Memory B cell (primary cell): ENCODE measurements at regions not wholly inside any gene's neighbourhood (a gene's known extent, or its start where the extent isn't known, plus 50 kb on each side); places are given as distances from the start of the nearest gene placed in this dataset.
"Not testable (repeated sequence)": the region's sequence is repeated elsewhere in the genome, so short reads cannot be mapped to it uniquely, and the experiment has no call there.

Experiments used
- ATAC-seq: fragments of 150-1000 bp; cut with Tn5 transposase; 2 replicates; pipeline ENCODE4 v1.10.0; 2021; ENCODE audit warnings: low read depth, mild to moderate bottlenecking, moderate library complexity
- DNase-seq, 2 donors: peaks; one replicate each; pipeline ENCODE4 v3.0.0; 2022; ENCODE audit warnings: low spot score in 2 of 2
- H3K27ac Mint-ChIP-seq: one replicate; pipeline ENCODE4 v1.8.0; 2022; ENCODE audit warnings: mild to moderate bottlenecking, moderate library complexity, mixed read lengths
- H3K27me3 Mint-ChIP-seq: one replicate; pipeline ENCODE4 v1.8.0; 2022; ENCODE audit warnings: mixed read lengths
- H3K36me3 Mint-ChIP-seq: one replicate; pipeline ENCODE4 v1.8.0; 2022; ENCODE audit warnings: mild to moderate bottlenecking, mixed read lengths
- H3K4me1 Mint-ChIP-seq: one replicate; pipeline ENCODE4 v1.8.0; 2022; ENCODE audit warnings: mixed read lengths
- H3K4me3 Mint-ChIP-seq: one replicate; pipeline ENCODE4 v1.8.0; 2022; ENCODE audit warnings: mild to moderate bottlenecking, moderate library complexity, mixed read lengths
- H3K9me3 Mint-ChIP-seq: one replicate; pipeline ENCODE4 v1.8.0; 2022; ENCODE audit warnings: mixed read lengths

DNA sequence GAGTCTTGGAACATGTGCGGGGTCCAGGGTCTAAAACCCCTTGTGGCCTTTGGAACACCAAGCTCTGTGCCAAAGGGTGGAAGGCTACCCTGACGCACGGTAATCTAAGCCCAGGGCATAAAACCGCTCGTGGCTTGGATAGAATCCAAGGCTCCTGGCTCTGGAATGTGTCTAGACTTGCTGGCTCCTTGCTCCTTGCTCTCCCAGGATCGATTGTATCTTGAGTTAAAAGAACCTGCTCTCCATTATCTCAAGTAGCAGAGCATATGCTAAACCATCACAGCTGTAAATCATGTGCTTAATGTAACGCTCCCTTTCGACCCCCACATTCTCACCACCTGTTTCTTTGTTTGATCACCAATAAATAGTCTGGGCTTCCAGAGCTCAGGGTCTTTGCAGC, 50.3 kb downstream of the TLCD4 start:
- H3K4me3 Mint-ChIP-seq, H3K9me3 Mint-ChIP-seq, DNase-seq, H3K27me3 Mint-ChIP-seq, H3K27ac Mint-ChIP-seq, ATAC-seq, H3K4me1 Mint-ChIP-seq: not testable (repeated sequence)
- peaks cover 20% of the 10 kb centered on the region for H3K36me3 Mint-ChIP-seq

DNA sequence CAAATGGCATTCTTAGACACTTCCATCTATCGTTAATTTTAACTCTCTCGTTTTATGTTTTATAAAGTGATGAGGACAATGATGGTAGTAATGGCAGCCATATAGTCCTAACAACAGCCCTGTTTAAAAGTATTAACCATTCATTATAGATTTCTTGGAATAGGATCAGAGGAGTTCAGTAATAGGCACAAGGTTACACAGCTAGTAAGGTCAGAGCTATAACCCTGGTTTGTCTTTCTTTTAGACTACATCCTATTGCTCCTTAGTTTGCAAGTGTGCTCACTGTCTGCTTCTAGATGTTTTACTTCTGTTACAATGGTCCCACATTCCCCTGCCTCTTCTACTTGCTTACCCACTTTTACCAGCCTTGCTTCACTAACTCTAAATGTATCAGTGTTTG, 50.9 kb downstream of the TLCD4 start:
- DNase-seq, result no peak
- no peaks in the 10 kb centered on the region for H3K4me1 Mint-ChIP-seq
- H3K27ac Mint-ChIP-seq, result no peak overlapping the region
- H3K36me3 Mint-ChIP-seq, result peaks cover 18% of the 10 kb centered on the region
- H3K4me3 Mint-ChIP-seq, result no peak overlapping the region
- ATAC-seq, result no peak
- H3K9me3 Mint-ChIP-seq, result peaks cover 7% of the 10 kb centered on the region
- H3K27me3 Mint-ChIP-seq, result peaks cover 2% of the 10 kb centered on the region

DNA sequence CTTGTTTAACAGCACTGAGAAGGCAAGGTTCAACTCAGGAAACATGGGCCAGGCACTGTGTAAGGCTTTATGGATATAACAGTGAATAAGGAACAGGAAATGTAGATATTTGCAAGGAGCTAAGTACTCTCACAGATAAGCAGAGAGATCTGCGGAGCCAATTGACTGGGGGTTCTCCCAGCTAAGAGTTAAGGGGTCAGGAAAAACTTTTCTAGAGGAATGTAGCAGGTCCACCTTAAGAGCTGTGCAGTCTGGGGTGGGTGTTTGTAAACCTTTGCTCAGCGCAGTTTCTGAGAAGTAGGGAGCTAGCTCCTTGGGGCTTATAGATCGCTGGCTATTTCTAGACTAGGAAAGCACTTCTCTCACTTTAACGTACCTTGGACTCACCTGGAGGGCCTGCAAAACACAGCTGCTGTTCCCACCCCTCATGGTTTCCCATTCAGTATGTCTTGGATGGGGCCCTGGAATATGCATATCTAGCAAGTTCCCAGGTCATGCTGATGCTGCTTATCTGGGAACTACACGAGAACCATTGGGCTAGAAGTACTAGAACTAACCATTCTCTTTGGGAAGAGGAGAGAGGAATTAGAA, 51.7 kb downstream of the TLCD4 start:
- H3K4me3 Mint-ChIP-seq, result no peak overlapping the region
- no peaks in the 10 kb centered on the region for H3K4me1 Mint-ChIP-seq
- peaks cover 4% of the 10 kb centered on the region for H3K9me3 Mint-ChIP-seq
- peaks cover 15% of the 10 kb centered on the region for H3K36me3 Mint-ChIP-seq
- H3K27me3 Mint-ChIP-seq, result peaks cover 2% of the 10 kb centered on the region
- ATAC-seq (no peak), DNase-seq (no peak)
- H3K27ac Mint-ChIP-seq, result no peak overlapping the region

DNA sequence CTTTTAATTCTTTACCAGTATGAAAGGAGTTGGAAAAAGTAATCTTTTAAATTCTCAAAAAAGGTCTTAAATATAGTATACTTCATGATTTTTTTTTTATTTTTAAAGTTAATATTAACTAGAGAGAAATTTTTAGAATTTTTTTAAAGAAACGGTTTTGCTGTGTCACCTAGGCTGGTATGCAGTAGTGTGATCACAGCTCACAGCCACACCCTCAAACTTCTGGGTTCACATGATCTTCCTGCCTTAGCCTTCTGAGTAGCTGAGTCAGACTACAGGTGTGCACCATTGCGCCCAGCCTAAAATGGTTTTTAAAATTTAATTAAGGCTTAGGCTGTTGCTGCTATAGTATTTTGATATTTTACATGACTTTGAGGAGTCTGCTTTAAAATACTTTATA, 52.4 kb downstream of the TLCD4 start:
- H3K27ac Mint-ChIP-seq, result no peak overlapping the region
- H3K4me3 Mint-ChIP-seq, result no peak overlapping the region
- H3K9me3 Mint-ChIP-seq, result peaks cover 3% of the 10 kb centered on the region
- peaks cover 15% of the 10 kb centered on the region for H3K36me3 Mint-ChIP-seq
- H3K4me1 Mint-ChIP-seq, result no peaks in the 10 kb centered on the region
- H3K27me3 Mint-ChIP-seq, result peaks cover 2% of the 10 kb centered on the region
- DNase-seq (no peak), ATAC-seq (no peak)

DNA sequence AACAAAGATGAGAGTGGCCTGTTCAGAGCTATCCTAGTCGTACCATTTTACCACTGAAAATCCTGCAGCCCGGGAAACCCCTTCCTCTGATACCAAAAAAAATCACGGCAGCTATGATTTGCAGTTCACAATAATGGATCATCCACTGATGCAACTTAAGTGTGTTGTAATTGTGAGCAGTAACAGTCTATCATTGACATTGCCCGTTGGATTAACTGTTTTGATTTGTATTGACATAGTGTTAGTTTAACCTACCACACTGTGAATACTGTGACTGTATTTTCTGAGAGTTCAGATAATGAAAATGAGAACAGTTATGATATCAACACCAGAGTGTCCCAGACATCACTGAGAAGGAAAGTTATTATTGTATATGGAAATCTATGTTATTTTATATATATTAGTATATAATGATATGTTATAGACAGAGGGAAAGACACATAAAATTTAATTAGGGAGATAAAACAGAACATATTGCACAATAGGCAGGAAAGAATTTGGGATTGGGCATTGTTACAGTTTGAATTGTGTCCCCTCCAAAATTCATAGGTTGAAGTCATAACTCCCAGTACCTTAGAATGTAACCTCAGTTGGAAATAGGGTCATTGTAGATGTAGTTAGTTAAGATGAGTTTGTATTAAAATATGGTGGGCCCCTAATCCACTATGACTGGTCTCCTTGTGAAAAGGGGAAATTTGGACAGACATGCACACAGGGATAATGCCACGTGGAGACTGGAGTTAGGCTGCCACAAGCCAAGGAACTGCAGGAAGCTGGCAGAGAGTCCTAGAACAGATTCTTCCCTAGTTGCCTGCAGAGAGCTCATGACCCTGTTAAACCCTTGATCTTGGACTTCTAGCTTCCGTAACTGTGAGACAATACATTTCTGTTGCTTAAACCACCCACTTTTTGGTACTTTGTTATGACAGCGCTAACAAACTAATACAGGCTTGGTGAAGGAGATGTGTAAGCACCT, 54.4 kb downstream of the TLCD4 start:
- no peak overlapping the region for H3K27ac Mint-ChIP-seq
- H3K36me3 Mint-ChIP-seq, result peaks cover 18% of the 10 kb centered on the region
- no peaks in the 10 kb centered on the region for H3K4me1 Mint-ChIP-seq
- no peak for DNase-seq
- no peak overlapping the region for H3K4me3 Mint-ChIP-seq
- H3K9me3 Mint-ChIP-seq, result peaks cover 4% of the 10 kb centered on the region
- no peak for ATAC-seq
- H3K27me3 Mint-ChIP-seq, result no peaks in the 10 kb centered on the region

DNA sequence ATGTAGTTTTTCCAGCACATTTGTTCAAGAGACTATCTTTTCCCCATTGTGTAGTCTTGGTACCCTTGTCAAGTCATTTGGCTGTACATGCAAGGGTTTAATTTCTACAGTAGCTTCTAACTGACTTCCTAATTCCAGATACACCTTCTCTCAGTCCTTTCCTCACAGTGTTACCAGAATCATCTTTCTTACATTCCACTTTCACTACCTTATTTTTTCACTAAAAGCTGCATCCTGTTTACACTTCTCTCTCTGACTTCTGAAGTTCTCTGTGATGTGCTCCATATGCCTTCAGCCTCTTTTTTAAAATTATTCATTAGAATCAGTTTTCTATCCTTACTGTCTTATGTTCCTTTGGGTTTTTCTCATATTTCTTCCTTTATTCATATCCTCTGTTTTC, 57.1 kb upstream of the RWDD3 start:
- DNase-seq (peak in 1 of 2 donors; percentile 16), ATAC-seq (peak; percentile 99)
- Mint-ChIP-seq H3K9me3 (peaks cover 4% of the 10 kb centered on the region), H3K27me3 (no peaks in the 10 kb centered on the region), H3K4me3 (peak overlapping the region; percentile 19), H3K4me1 (peaks cover 8% of the 10 kb centered on the region), H3K36me3 (peaks cover 13% of the 10 kb centered on the region), H3K27ac (peak overlapping the region; percentile 53)

DNA sequence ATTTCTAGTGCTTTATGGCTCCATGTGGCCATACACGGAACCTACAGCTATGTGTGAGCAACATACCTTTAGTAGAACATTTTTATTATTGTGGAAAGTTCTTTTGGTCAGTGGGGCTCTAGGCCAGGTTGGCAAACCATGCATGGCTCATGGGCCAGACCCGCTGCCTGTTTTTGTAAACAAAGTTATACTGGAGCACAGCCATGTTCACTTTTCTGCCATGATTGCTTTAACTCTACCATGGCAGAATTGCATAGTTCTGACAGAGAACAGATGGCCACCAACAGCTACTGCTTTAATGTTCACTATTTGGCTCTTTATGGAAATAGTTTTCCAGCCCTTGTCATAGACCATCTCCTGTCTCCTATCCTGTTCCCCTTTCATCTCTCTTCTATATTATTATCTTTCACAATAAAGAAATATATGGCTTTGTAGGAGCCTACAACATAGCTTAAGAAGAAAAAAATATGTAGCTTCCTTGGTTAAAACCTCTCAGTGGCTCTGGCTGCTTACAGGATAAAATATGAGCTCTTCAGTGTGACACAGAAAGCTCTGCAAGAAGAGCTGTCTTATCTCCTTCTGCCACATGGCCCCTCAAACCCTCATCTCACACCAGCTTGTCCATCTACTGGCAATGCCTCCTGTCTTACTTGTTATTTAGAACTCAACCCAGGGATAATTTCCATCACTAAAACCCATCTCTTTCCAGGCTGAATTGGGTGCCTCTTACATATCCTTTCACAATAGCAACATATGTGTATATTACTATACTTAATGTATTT, 54.6 kb upstream of the RWDD3 start:
- ATAC-seq, result no peak
- no peak overlapping the region for H3K27ac Mint-ChIP-seq
- DNase-seq, result no peak

DNA sequence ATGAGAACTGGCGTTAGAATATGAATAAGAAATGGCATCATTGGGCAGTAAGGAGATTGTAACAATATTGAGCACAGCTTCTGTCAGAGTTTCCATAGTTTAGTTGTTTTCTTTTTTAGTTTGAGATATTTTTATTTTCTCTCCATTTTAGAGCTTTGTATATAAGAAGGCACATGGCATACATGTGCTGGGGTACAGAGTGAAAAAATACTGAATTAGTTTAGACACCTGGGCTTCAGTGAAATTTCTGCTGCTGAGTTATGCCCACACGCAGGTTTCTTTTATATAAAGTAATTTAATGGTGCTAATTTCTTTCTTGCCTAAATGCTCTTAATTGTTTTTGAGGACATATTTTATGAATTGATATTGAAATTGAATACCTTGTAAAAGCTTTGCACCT, 53.6 kb upstream of the RWDD3 start:
- peaks cover 8% of the 10 kb centered on the region for H3K4me1 Mint-ChIP-seq
- H3K9me3 Mint-ChIP-seq, result no peaks in the 10 kb centered on the region
- no peak overlapping the region for H3K27ac Mint-ChIP-seq
- no peak for DNase-seq
- ATAC-seq, result no peak
- peaks cover 14% of the 10 kb centered on the region for H3K36me3 Mint-ChIP-seq
- no peak overlapping the region for H3K4me3 Mint-ChIP-seq
- H3K27me3 Mint-ChIP-seq, result no peaks in the 10 kb centered on the region

More for the DNA sequence above, 54.6 kb upstream of the RWDD3 start:
- Mint-ChIP-seq H3K9me3 (peaks cover 4% of the 10 kb centered on the region), H3K4me1 (peaks cover 8% of the 10 kb centered on the region), H3K27me3 (no peaks in the 10 kb centered on the region), H3K36me3 (peaks cover 18% of the 10 kb centered on the region), H3K4me3 (no peak overlapping the region)

DNA sequence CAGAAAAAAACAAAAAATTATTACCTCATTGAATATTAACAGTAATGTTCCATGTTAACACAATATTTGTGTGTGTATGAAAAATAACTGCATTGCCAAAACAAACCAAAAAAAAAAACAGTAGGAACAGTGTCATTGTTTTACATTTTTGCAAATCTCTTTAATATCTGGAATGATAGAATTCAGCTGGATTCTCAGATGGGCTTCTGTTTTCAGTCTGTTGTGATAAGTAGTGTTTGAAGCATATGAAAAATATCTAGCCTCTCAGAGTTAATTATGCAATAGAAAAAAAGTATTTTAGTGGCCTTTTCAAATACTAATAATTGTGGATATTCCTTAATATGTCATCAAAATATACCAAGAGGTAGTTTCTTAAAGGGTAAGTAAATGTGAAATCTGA, 52.9 kb upstream of the RWDD3 start:
- DNase-seq (no peak), ATAC-seq (no peak)
- Mint-ChIP-seq H3K27me3 (no peaks in the 10 kb centered on the region), H3K9me3 (no peaks in the 10 kb centered on the region), H3K4me3 (no peak overlapping the region), H3K36me3 (peaks cover 10% of the 10 kb centered on the region), H3K27ac (no peak overlapping the region), H3K4me1 (peaks cover 8% of the 10 kb centered on the region)

DNA sequence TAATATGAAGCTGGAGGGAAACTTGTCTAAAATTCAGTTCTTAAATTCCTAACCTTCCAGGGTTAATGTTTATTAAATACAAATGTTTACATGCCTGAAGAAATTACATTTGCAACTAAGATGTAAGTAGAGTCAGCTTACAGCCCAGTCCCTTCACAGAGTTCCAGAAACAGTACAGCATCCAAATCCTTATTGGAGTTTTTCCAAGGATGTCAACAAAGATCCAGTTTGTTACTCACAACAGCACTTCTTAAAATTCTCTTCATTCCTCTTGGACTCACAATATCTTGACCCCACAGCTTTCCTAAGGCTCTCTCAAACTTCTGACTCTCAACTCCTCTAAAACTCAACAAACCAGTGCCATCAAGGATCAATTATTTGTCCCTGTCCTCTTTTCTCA, 50.1 kb upstream of the RWDD3 start:
- H3K27me3 Mint-ChIP-seq, result no peaks in the 10 kb centered on the region
- DNase-seq, result no peak
- no peaks in the 10 kb centered on the region for H3K9me3 Mint-ChIP-seq
- no peak overlapping the region for H3K27ac Mint-ChIP-seq
- H3K4me1 Mint-ChIP-seq, result peaks cover 3% of the 10 kb centered on the region
- H3K36me3 Mint-ChIP-seq, result peaks cover 15% of the 10 kb centered on the region
- no peak overlapping the region for H3K4me3 Mint-ChIP-seq
- ATAC-seq, result no peak
